ENCODE measurements at regions not wholly inside any gene's neighbourhood (a gene's known extent, or its start where the extent isn't known, plus 50 kb on each side); places are given as distances from the start of the nearest gene placed in this dataset.

- Histone ChIP-seq H3K4me3 (ENCODE audit: insufficient read depth, low read depth, low read length) (no peak overlapping the region), H3K9me3 (ENCODE audit: insufficient read depth, low read depth, low read length) (no peaks in the 10 kb centered on the region), H4K20me1 (ENCODE audit: insufficient read depth, low read length) (no peaks in the 10 kb centered on the region), H2AFZ (ENCODE audit: low read depth, low read length) (no peak overlapping the region), H3K4me2 (ENCODE audit: low read length) (no peak overlapping the region), H3K79me2 (ENCODE audit: insufficient read depth, low read length) (no peaks in the 10 kb centered on the region), H3K36me3 (ENCODE audit: insufficient read depth, low read length) (no peaks in the 10 kb centered on the region), H3K4me1 (ENCODE audit: insufficient read depth, low read length) (no peaks in the 10 kb centered on the region), H3K27ac (ENCODE audit: low read depth, low read length) (no peak overlapping the region), H3K27me3 (ENCODE audit: insufficient read depth, low read length) (no peaks in the 10 kb centered on the region), H3K9ac (ENCODE audit: low read length) (no peak overlapping the region)
- no peak for TF ChIP-seq CTCF (IDR thresholded peaks at IDR 0.05; ENCODE audit: insufficient read depth, low read depth, low read length)
- no peak for TF ChIP-seq EZH2 (IDR thresholded peaks at IDR 0.05; ENCODE audit: insufficient read depth, low read length)
- H3K4me3 Mint-ChIP-seq (ENCODE audit: unreplicated experiment): no peak overlapping the region
- peaks cover 2% of the 10 kb centered on the region for H3K4me1 Mint-ChIP-seq (ENCODE audit: low read depth, unreplicated experiment)
- no peak overlapping the region for H3K27ac Mint-ChIP-seq (ENCODE audit: unreplicated experiment)
- peaks cover 6% of the 10 kb centered on the region for H3K27me3 Mint-ChIP-seq (ENCODE audit: low read depth, unreplicated experiment)
- H3K36me3 Mint-ChIP-seq (ENCODE audit: low read depth, unreplicated experiment): no peaks in the 10 kb centered on the region
- no peaks in the 10 kb centered on the region for H3K9me3 Mint-ChIP-seq (ENCODE audit: unreplicated experiment)
- no peak for DNase-seq (ENCODE audit: low read depth)
- no peak for FAIRE-seq
Observed at GRCh38 chr6:85115876-85116275, 334.0 kb upstream of the NT5E start.

- H2AFZ ChIP-seq (ENCODE audit: low read depth, low read length): no peak overlapping the region
- TF ChIP-seq EZH2 (IDR thresholded peaks at IDR 0.05; ENCODE audit: insufficient read depth, low read length) (no peak), CTCF (IDR thresholded peaks at IDR 0.05; ENCODE audit: insufficient read depth, low read depth, low read length) (no peak)
- no peaks in the 10 kb centered on the region for H3K79me2 ChIP-seq (ENCODE audit: insufficient read depth, low read length)
- H3K4me3 ChIP-seq (ENCODE audit: insufficient read depth, low read depth, low read length): no peak overlapping the region
- H3K27ac Mint-ChIP-seq (ENCODE audit: unreplicated experiment): no peak overlapping the region
- no peaks in the 10 kb centered on the region for H3K36me3 Mint-ChIP-seq (ENCODE audit: low read depth, unreplicated experiment)
- DNase-seq (ENCODE audit: low read depth): no peak
- no peak overlapping the region for H3K9ac ChIP-seq (ENCODE audit: low read length)
- H3K27ac ChIP-seq (ENCODE audit: low read depth, low read length): no peak overlapping the region
- H3K27me3 Mint-ChIP-seq (ENCODE audit: low read depth, unreplicated experiment): peaks cover 6% of the 10 kb centered on the region
- H3K9me3 ChIP-seq (ENCODE audit: insufficient read depth, low read depth, low read length): no peaks in the 10 kb centered on the region
- no peaks in the 10 kb centered on the region for H3K9me3 Mint-ChIP-seq (ENCODE audit: unreplicated experiment)
- no peak for FAIRE-seq
- no peak overlapping the region for H3K4me2 ChIP-seq (ENCODE audit: low read length)
- no peaks in the 10 kb centered on the region for H3K4me1 ChIP-seq (ENCODE audit: insufficient read depth, low read length)
- no peaks in the 10 kb centered on the region for H4K20me1 ChIP-seq (ENCODE audit: insufficient read depth, low read length)
- H3K4me1 Mint-ChIP-seq (ENCODE audit: low read depth, unreplicated experiment): peaks cover 2% of the 10 kb centered on the region
- no peak overlapping the region for H3K4me3 Mint-ChIP-seq (ENCODE audit: unreplicated experiment)
- H3K27me3 ChIP-seq (ENCODE audit: insufficient read depth, low read length): no peaks in the 10 kb centered on the region
- no peaks in the 10 kb centered on the region for H3K36me3 ChIP-seq (ENCODE audit: insufficient read depth, low read length)
Observed at GRCh38 chr6:85115376-85115775, 334.5 kb upstream of the NT5E start.

- no peak for FAIRE-seq
Observed at GRCh38 chr6:85114581-85114935, 335.3 kb upstream of the NT5E start.

More at GRCh38 chr6:85114581-85114935, 335.3 kb upstream of the NT5E start:
- Histone ChIP-seq H3K9me3 (ENCODE audit: insufficient read depth, low read depth, low read length) (no peaks in the 10 kb centered on the region), H3K4me1 (ENCODE audit: insufficient read depth, low read length) (no peaks in the 10 kb centered on the region), H3K27ac (ENCODE audit: low read depth, low read length) (no peak overlapping the region), H2AFZ (ENCODE audit: low read depth, low read length) (peak overlapping the region; percentile 46), H4K20me1 (ENCODE audit: insufficient read depth, low read length) (no peaks in the 10 kb centered on the region), H3K4me3 (ENCODE audit: insufficient read depth, low read depth, low read length) (no peak overlapping the region), H3K9ac (ENCODE audit: low read length) (no peak overlapping the region), H3K79me2 (ENCODE audit: insufficient read depth, low read length) (no peaks in the 10 kb centered on the region), H3K4me2 (ENCODE audit: low read length) (peak overlapping the region; percentile 61), H3K36me3 (ENCODE audit: insufficient read depth, low read length) (no peaks in the 10 kb centered on the region), H3K27me3 (ENCODE audit: insufficient read depth, low read length) (no peaks in the 10 kb centered on the region)
- no peak overlapping the region for H3K27ac Mint-ChIP-seq (ENCODE audit: unreplicated experiment)
- H3K36me3 Mint-ChIP-seq (ENCODE audit: low read depth, unreplicated experiment): no peaks in the 10 kb centered on the region
- H3K27me3 Mint-ChIP-seq (ENCODE audit: low read depth, unreplicated experiment): peaks cover 6% of the 10 kb centered on the region
- H3K4me3 Mint-ChIP-seq (ENCODE audit: unreplicated experiment): no peak overlapping the region
- TF ChIP-seq EZH2 (IDR thresholded peaks at IDR 0.05; ENCODE audit: insufficient read depth, low read length) (no peak), CTCF (IDR thresholded peaks at IDR 0.05; ENCODE audit: insufficient read depth, low read depth, low read length) (no peak)
- DNase-seq (ENCODE audit: low read depth): no peak
- no peaks in the 10 kb centered on the region for H3K9me3 Mint-ChIP-seq (ENCODE audit: unreplicated experiment)
- H3K4me1 Mint-ChIP-seq (ENCODE audit: low read depth, unreplicated experiment): peaks cover 2% of the 10 kb centered on the region
